ENCODE measurements at regions not wholly inside any gene's neighbourhood (a gene's known extent, or its start where the extent isn't known, plus 50 kb on each side); places are given as distances from the start of the nearest gene placed in this dataset.
A peak's percentile ranks its signal among the peaks of the same experiment; 100 is the strongest.

- TF ChIP-seq POLR2A (IDR thresholded peaks at IDR 0.05) (no peak), CTCF (IDR thresholded peaks at IDR 0.05) (no peak), EP300 (IDR thresholded peaks at IDR 0.05) (no peak), POLR2AphosphoS5 (IDR thresholded peaks at IDR 0.05) (no peak)
- no peaks in the 10 kb centered on the region for H3K36me3 ChIP-seq
- no peaks in the 10 kb centered on the region for H3K9me3 ChIP-seq
- H3K4me1 ChIP-seq: no peaks in the 10 kb centered on the region
- intact Hi-C loops (cut with DNase I): no loop called here
- no peak overlapping the region for H3K4me3 ChIP-seq
- 75 to 91% methylated on average over 3 of the region's 3 CpGs for WGBS, 2 donors
- H3K27me3 ChIP-seq: no peaks in the 10 kb centered on the region
- H3K27ac ChIP-seq: no peak overlapping the region
- no peak for DNase-seq
Observed at GRCh38 chr2:100720445-100720844, 99.5 kb upstream of the NPAS2 start.

- Histone ChIP-seq H3K27me3 (no peaks in the 10 kb centered on the region), H3K27ac (no peak overlapping the region), H3K36me3 (no peaks in the 10 kb centered on the region), H3K9me3 (no peaks in the 10 kb centered on the region), H3K4me1 (no peaks in the 10 kb centered on the region), H3K4me3 (no peak overlapping the region)
- DNase-seq: no peak
- TF ChIP-seq EP300 (IDR thresholded peaks at IDR 0.05) (no peak), POLR2AphosphoS5 (IDR thresholded peaks at IDR 0.05) (no peak)
- intact Hi-C loops (cut with DNase I): no loop called here
- 70 to 85% methylated on average over 5 of the region's 5 CpGs for WGBS, 2 donors
Observed at GRCh38 chr2:100721693-100722092, 98.2 kb upstream of the NPAS2 start.

- whole genome bisulfite sequencing, 2 donors: 83 to 86% methylated on average over 3 of the region's 3 CpGs
- H3K4me3 ChIP-seq: no peak overlapping the region
- H3K27me3 ChIP-seq: no peaks in the 10 kb centered on the region
- H3K36me3 ChIP-seq: no peaks in the 10 kb centered on the region
- TF ChIP-seq CTCF (IDR thresholded peaks at IDR 0.05): no peak
- TF ChIP-seq EP300 (IDR thresholded peaks at IDR 0.05): no peak
- no peak for TF ChIP-seq POLR2AphosphoS5 (IDR thresholded peaks at IDR 0.05)
- TF ChIP-seq POLR2A (IDR thresholded peaks at IDR 0.05): no peak
- DNase-seq: no peak
- intact Hi-C loops (cut with DNase I): no loop called here
- no peaks in the 10 kb centered on the region for H3K4me1 ChIP-seq
- no peak overlapping the region for H3K27ac ChIP-seq
- no peaks in the 10 kb centered on the region for H3K9me3 ChIP-seq
Observed at GRCh38 chr2:100722125-100722524, 97.8 kb upstream of the NPAS2 start.

GRCh38 chr2:100726866-100727265 is 93.1 kb upstream of the NPAS2 start:
- intact Hi-C loops (cut with DNase I): no loop called here
- Histone ChIP-seq H3K27me3 (no peaks in the 10 kb centered on the region), H3K27ac (no peak overlapping the region), H3K9me3 (no peaks in the 10 kb centered on the region), H3K4me3 (no peak overlapping the region), H3K4me1 (no peaks in the 10 kb centered on the region), H3K36me3 (no peaks in the 10 kb centered on the region)
- WGBS, 2 donors: 59 to 62% methylated on average over 2 of the region's 2 CpGs
- TF ChIP-seq EP300 (IDR thresholded peaks at IDR 0.05): no peak
- no peak for TF ChIP-seq POLR2A (IDR thresholded peaks at IDR 0.05)
- no peak for TF ChIP-seq POLR2AphosphoS5 (IDR thresholded peaks at IDR 0.05)
- no peak for TF ChIP-seq CTCF (IDR thresholded peaks at IDR 0.05)
- no peak for DNase-seq

GRCh38 chr2:100730290-100730868 is 89.6 kb upstream of the NPAS2 start:
- TF ChIP-seq CTCF (IDR thresholded peaks at IDR 0.05) (peak in 3 of 4 experiments; percentile 52 to 67 (median 61)), POLR2A (IDR thresholded peaks at IDR 0.05) (no peak)
- 58 to 67% methylated on average over 6 of the region's 6 CpGs for WGBS, 2 donors
- Histone ChIP-seq H3K27me3 (no peaks in the 10 kb centered on the region), H3K9me3 (no peaks in the 10 kb centered on the region), H3K36me3 (no peaks in the 10 kb centered on the region), H3K4me3 (no peak overlapping the region), H3K4me1 (no peaks in the 10 kb centered on the region), H3K27ac (no peak overlapping the region)
- peak; percentile 76 for DNase-seq
- intact Hi-C loops (cut with DNase I): loop anchor here (2.0 kb wide), 1 partner anchor 254 kb away; no protein-coding TSS in a partner anchor
